ENCODE measurements at regions not wholly inside any gene's neighbourhood (a gene's known extent, or its start where the extent isn't known, plus 50 kb on each side); places are given as distances from the start of the nearest gene placed in this dataset.

- peak; percentile 41 to 69 (median 58) for TF ChIP-seq CTCF (IDR thresholded peaks at IDR 0.05)
- TF ChIP-seq POLR2A (IDR thresholded peaks at IDR 0.05), result no peak
Measured at GRCh38 chr4:71229477-71230270, 109.1 kb upstream of the SLC4A4 start.
